A673 (cell line): ENCODE measurements at regions not wholly inside any gene's neighbourhood (a gene's known extent, or its start where the extent isn't known, plus 50 kb on each side); places are given as distances from the start of the nearest gene placed in this dataset.

Experiments used
- EZH2 ChIP-seq: fragments of 200-600 bp; sonication (generic); IDR thresholded peaks from 2 replicates; pipeline ENCODE4 v1.6.1; 2017; ENCODE audit warnings: borderline replicate concordance, low read depth, mild to moderate bottlenecking, mixed read lengths, antibody characterized with exemption, low read length; ENCODE audit not compliant: poor library complexity, severe bottlenecking
- TF ChIP-seq, protein P1 (sequence below): fragments of 300-800, 200-600 bp; sonication (generic); conservative IDR thresholded peaks from 2 replicates; pipeline ENCODE4 v1.5.1; 2017; ENCODE audit warnings: low read depth, mild to moderate bottlenecking, antibody characterized with exemption, low read length, moderate library complexity, mixed read lengths

GRCh38 chr6:112468359-112468758 lies 121.2 kb downstream of the RFPL4B start:
- TF ChIP-seq, protein P1, sequence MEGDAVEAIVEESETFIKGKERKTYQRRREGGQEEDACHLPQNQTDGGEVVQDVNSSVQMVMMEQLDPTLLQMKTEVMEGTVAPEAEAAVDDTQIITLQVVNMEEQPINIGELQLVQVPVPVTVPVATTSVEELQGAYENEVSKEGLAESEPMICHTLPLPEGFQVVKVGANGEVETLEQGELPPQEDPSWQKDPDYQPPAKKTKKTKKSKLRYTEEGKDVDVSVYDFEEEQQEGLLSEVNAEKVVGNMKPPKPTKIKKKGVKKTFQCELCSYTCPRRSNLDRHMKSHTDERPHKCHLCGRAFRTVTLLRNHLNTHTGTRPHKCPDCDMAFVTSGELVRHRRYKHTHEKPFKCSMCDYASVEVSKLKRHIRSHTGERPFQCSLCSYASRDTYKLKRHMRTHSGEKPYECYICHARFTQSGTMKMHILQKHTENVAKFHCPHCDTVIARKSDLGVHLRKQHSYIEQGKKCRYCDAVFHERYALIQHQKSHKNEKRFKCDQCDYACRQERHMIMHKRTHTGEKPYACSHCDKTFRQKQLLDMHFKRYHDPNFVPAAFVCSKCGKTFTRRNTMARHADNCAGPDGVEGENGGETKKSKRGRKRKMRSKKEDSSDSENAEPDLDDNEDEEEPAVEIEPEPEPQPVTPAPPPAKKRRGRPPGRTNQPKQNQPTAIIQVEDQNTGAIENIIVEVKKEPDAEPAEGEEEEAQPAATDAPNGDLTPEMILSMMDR: no peak
- TF ChIP-seq EZH2: no peak
